ENCODE measurements at regions not wholly inside any gene's neighbourhood (a gene's known extent, or its start where the extent isn't known, plus 50 kb on each side); places are given as distances from the start of the nearest gene placed in this dataset.

- H3K27me3 ChIP-seq (ENCODE audit: control insufficient read depth in 2 of 2, insufficient read depth in 1 of 2, low read length in 1 of 2) = no peaks in the 10 kb centered on the region
- no peak overlapping the region for H3K4me3 ChIP-seq (ENCODE audit: low read length in 2 of 2)
- H3K9me3 ChIP-seq (ENCODE audit: control insufficient read depth in 2 of 2, insufficient read depth in 1 of 2, low read length in 1 of 2) = no peaks in the 10 kb centered on the region
- no peak overlapping the region for H3K27ac ChIP-seq (ENCODE audit: low read depth in 1 of 2, low read length in 1 of 2)
- no peaks in the 10 kb centered on the region for H3K4me1 ChIP-seq (ENCODE audit: control insufficient read depth in 2 of 2, insufficient read depth in 2 of 2, low read length in 2 of 2)
- no peaks in the 10 kb centered on the region for H3K36me3 ChIP-seq (ENCODE audit: control insufficient read depth in 2 of 2, insufficient read depth in 2 of 2, low read length in 1 of 2)
- DNase-seq (ENCODE audit: low read depth in 6 of 9, low spot score in 9 of 9) = no peak
- WGBS = 89% methylated on average over 1 of the region's 1 CpG
Measured at GRCh38 chr16:48087639-48088038, 68.2 kb downstream of the ABCC12 start.

DNA sequence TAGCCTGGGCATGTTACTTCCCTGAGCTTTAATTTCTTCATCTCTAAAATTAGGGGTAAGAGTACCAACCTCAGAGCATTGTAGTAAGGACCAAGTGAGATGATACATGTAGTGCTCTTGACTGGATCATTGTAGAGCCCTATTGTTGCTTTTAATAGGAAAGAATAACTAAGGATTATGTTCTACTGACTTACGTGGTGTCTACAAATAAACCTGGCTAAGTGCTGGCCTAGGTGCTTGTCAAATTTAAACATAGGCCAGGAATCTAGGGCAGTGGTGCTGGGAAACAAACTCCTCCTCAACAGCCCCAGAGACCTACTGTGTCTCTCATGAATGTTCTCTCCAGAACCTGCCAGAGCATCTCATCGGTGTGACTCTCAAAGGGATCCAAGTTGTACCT, 69.4 kb downstream of the ABCC12 start:
- Histone ChIP-seq H3K4me1 (ENCODE audit: control insufficient read depth in 2 of 2, insufficient read depth in 2 of 2, low read length in 2 of 2) (no peaks in the 10 kb centered on the region), H3K27ac (ENCODE audit: low read depth in 1 of 2, low read length in 1 of 2) (no peak overlapping the region), H3K36me3 (ENCODE audit: control insufficient read depth in 2 of 2, insufficient read depth in 2 of 2, low read length in 1 of 2) (no peaks in the 10 kb centered on the region), H3K4me3 (ENCODE audit: low read length in 2 of 2) (no peak overlapping the region), H3K9me3 (ENCODE audit: control insufficient read depth in 2 of 2, insufficient read depth in 1 of 2, low read length in 1 of 2) (no peaks in the 10 kb centered on the region), H3K27me3 (ENCODE audit: control insufficient read depth in 2 of 2, insufficient read depth in 1 of 2, low read length in 1 of 2) (no peaks in the 10 kb centered on the region)
- DNase-seq (ENCODE audit: low read depth in 6 of 9, low spot score in 9 of 9) = no peak
- 94% methylated on average over 2 of the region's 2 CpGs for WGBS

- Histone ChIP-seq H3K9me3 (ENCODE audit: control insufficient read depth in 2 of 2, insufficient read depth in 1 of 2, low read length in 1 of 2) (no peaks in the 10 kb centered on the region), H3K4me3 (ENCODE audit: low read length in 2 of 2) (no peak overlapping the region), H3K27me3 (ENCODE audit: control insufficient read depth in 2 of 2, insufficient read depth in 1 of 2, low read length in 1 of 2) (no peaks in the 10 kb centered on the region), H3K27ac (ENCODE audit: low read depth in 1 of 2, low read length in 1 of 2) (no peak overlapping the region), H3K4me1 (ENCODE audit: control insufficient read depth in 2 of 2, insufficient read depth in 2 of 2, low read length in 2 of 2) (no peaks in the 10 kb centered on the region), H3K36me3 (ENCODE audit: control insufficient read depth in 2 of 2, insufficient read depth in 2 of 2, low read length in 1 of 2) (no peaks in the 10 kb centered on the region)
- no peak for DNase-seq (ENCODE audit: low read depth in 6 of 9, low spot score in 9 of 9)
- WGBS = 95% methylated on average over 1 of the region's 1 CpG
Measured at GRCh38 chr16:48085729-48086128, 70.1 kb downstream of the ABCC12 start.

DNA sequence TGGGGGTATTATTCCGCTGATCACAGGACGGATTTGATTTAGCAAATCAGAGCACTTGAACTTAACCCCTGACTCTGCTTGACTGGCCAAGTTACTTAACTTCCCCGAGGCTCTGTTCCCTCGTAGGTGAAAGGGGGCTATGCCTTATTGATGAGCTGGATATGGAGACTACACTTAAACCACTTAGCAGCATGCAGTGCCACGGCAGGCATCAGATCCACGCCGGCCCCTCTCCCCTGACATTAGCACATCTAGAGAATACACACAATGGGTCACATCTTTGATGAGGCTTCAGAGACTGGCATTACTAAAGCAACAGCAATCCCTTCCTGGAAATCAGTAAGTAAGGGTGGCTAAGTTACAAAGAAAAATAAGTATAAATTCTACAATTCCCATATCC, 71.0 kb downstream of the ABCC12 start:
- Histone ChIP-seq H3K36me3 (ENCODE audit: control insufficient read depth in 2 of 2, insufficient read depth in 2 of 2, low read length in 1 of 2) (no peaks in the 10 kb centered on the region), H3K9me3 (ENCODE audit: control insufficient read depth in 2 of 2, insufficient read depth in 1 of 2, low read length in 1 of 2) (no peaks in the 10 kb centered on the region), H3K4me1 (ENCODE audit: control insufficient read depth in 2 of 2, insufficient read depth in 2 of 2, low read length in 2 of 2) (no peaks in the 10 kb centered on the region), H3K4me3 (ENCODE audit: low read length in 2 of 2) (no peak overlapping the region), H3K27me3 (ENCODE audit: control insufficient read depth in 2 of 2, insufficient read depth in 1 of 2, low read length in 1 of 2) (no peaks in the 10 kb centered on the region), H3K27ac (ENCODE audit: low read depth in 1 of 2, low read length in 1 of 2) (no peak overlapping the region)
- WGBS = 90% methylated on average over 7 of the region's 7 CpGs
- DNase-seq (ENCODE audit: low read depth in 6 of 9, low spot score in 9 of 9) = no peak

GRCh38 chr16:48082516-48082915, 73.3 kb downstream of the ABCC12 start:
- H3K4me3 ChIP-seq (ENCODE audit: low read length in 2 of 2) = no peak overlapping the region
- H3K27ac ChIP-seq (ENCODE audit: low read depth in 1 of 2, low read length in 1 of 2) = no peak overlapping the region
- no peaks in the 10 kb centered on the region for H3K9me3 ChIP-seq (ENCODE audit: control insufficient read depth in 2 of 2, insufficient read depth in 1 of 2, low read length in 1 of 2)
- no peaks in the 10 kb centered on the region for H3K4me1 ChIP-seq (ENCODE audit: control insufficient read depth in 2 of 2, insufficient read depth in 2 of 2, low read length in 2 of 2)
- no peaks in the 10 kb centered on the region for H3K27me3 ChIP-seq (ENCODE audit: control insufficient read depth in 2 of 2, insufficient read depth in 1 of 2, low read length in 1 of 2)
- DNase-seq (ENCODE audit: low read depth in 6 of 9, low spot score in 9 of 9) = no peak
- H3K36me3 ChIP-seq (ENCODE audit: control insufficient read depth in 2 of 2, insufficient read depth in 2 of 2, low read length in 1 of 2) = no peaks in the 10 kb centered on the region
- 58% methylated on average over 6 of the region's 6 CpGs for WGBS

DNA sequence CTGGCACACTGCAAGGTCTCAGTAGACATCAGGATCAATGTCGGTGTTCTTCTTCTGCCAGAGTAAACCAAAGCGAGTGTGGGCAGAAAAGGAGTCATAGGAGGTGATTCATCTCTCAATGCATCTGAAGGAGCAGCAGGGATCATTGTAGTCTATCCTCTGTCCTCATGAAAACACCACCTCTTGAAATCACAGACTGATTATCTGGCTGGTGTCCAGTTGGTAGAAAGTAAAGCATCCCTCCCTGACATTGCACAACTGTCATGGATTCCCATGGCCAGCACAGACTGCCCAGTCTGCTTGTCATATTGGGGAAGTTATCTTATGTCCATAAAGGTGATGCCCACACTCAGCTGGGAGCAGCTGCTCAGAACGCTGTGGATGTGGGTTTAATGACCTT, 74.1 kb downstream of the ABCC12 start:
- H3K36me3 ChIP-seq (ENCODE audit: control insufficient read depth in 2 of 2, insufficient read depth in 2 of 2, low read length in 1 of 2) = no peaks in the 10 kb centered on the region
- H3K27ac ChIP-seq (ENCODE audit: low read depth in 1 of 2, low read length in 1 of 2) = no peak overlapping the region
- 94% methylated on average over 3 of the region's 3 CpGs for WGBS
- no peaks in the 10 kb centered on the region for H3K9me3 ChIP-seq (ENCODE audit: control insufficient read depth in 2 of 2, insufficient read depth in 1 of 2, low read length in 1 of 2)
- no peaks in the 10 kb centered on the region for H3K27me3 ChIP-seq (ENCODE audit: control insufficient read depth in 2 of 2, insufficient read depth in 1 of 2, low read length in 1 of 2)
- H3K4me1 ChIP-seq (ENCODE audit: control insufficient read depth in 2 of 2, insufficient read depth in 2 of 2, low read length in 2 of 2) = no peaks in the 10 kb centered on the region
- no peak overlapping the region for H3K4me3 ChIP-seq (ENCODE audit: low read length in 2 of 2)
- DNase-seq (ENCODE audit: low read depth in 6 of 9, low spot score in 9 of 9) = no peak

GRCh38 chr16:48076455-48077012, 79.3 kb downstream of the ABCC12 start:
- H3K27me3 ChIP-seq (ENCODE audit: control insufficient read depth in 2 of 2, insufficient read depth in 1 of 2, low read length in 1 of 2) = no peaks in the 10 kb centered on the region
- WGBS = 93% methylated on average over 2 of the region's 2 CpGs
- H3K9me3 ChIP-seq (ENCODE audit: control insufficient read depth in 2 of 2, insufficient read depth in 1 of 2, low read length in 1 of 2) = no peaks in the 10 kb centered on the region
- no peaks in the 10 kb centered on the region for H3K36me3 ChIP-seq (ENCODE audit: control insufficient read depth in 2 of 2, insufficient read depth in 2 of 2, low read length in 1 of 2)
- H3K27ac ChIP-seq (ENCODE audit: low read depth in 1 of 2, low read length in 1 of 2) = no peak overlapping the region
- H3K4me1 ChIP-seq (ENCODE audit: control insufficient read depth in 2 of 2, insufficient read depth in 2 of 2, low read length in 2 of 2) = no peaks in the 10 kb centered on the region
- no peak overlapping the region for H3K4me3 ChIP-seq (ENCODE audit: low read length in 2 of 2)
- DNase-seq (ENCODE audit: low read depth in 6 of 9, low spot score in 9 of 9) = no peak

DNA sequence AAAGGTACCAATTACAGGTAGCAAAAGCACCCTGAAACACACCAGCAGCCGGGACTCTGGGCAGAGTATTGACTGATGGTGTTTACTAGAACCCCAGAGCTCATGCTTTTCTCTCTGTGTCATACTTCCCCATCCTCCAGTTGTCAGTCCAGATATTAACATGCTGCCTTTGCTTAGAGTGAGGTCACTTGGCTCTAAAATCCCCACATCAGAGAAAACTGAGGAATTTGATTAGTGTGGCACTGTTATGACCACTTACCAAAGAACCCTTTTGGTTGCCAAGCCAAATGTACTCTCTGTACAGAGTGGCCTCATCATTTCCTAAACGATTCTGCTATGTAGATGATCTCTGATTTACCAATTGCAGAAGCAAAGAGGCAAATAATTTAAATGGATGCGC, 80.4 kb downstream of the ABCC12 start:
- WGBS = 83% methylated on average over 3 of the region's 3 CpGs
- no peak overlapping the region for H3K4me3 ChIP-seq (ENCODE audit: low read length in 2 of 2)
- no peaks in the 10 kb centered on the region for H3K9me3 ChIP-seq (ENCODE audit: control insufficient read depth in 2 of 2, insufficient read depth in 1 of 2, low read length in 1 of 2)
- no peak overlapping the region for H3K27ac ChIP-seq (ENCODE audit: low read depth in 1 of 2, low read length in 1 of 2)
- no peak for DNase-seq (ENCODE audit: low read depth in 6 of 9, low spot score in 9 of 9)
- H3K36me3 ChIP-seq (ENCODE audit: control insufficient read depth in 2 of 2, insufficient read depth in 2 of 2, low read length in 1 of 2) = no peaks in the 10 kb centered on the region
- H3K27me3 ChIP-seq (ENCODE audit: control insufficient read depth in 2 of 2, insufficient read depth in 1 of 2, low read length in 1 of 2) = no peaks in the 10 kb centered on the region
- H3K4me1 ChIP-seq (ENCODE audit: control insufficient read depth in 2 of 2, insufficient read depth in 2 of 2, low read length in 2 of 2) = no peaks in the 10 kb centered on the region

GRCh38 chr16:48067388-48067787, 88.4 kb downstream of the ABCC12 start:
- WGBS = 69% methylated on average over 2 of the region's 2 CpGs
- H3K36me3 ChIP-seq (ENCODE audit: control insufficient read depth in 2 of 2, insufficient read depth in 2 of 2, low read length in 1 of 2) = no peaks in the 10 kb centered on the region
- H3K4me3 ChIP-seq (ENCODE audit: low read length in 2 of 2) = no peak overlapping the region
- no peak overlapping the region for H3K27ac ChIP-seq (ENCODE audit: low read depth in 1 of 2, low read length in 1 of 2)
- no peak for DNase-seq (ENCODE audit: low read depth in 6 of 9, low spot score in 9 of 9)
- H3K27me3 ChIP-seq (ENCODE audit: control insufficient read depth in 2 of 2, insufficient read depth in 1 of 2, low read length in 1 of 2) = no peaks in the 10 kb centered on the region
- no peaks in the 10 kb centered on the region for H3K9me3 ChIP-seq (ENCODE audit: control insufficient read depth in 2 of 2, insufficient read depth in 1 of 2, low read length in 1 of 2)
- H3K4me1 ChIP-seq (ENCODE audit: control insufficient read depth in 2 of 2, insufficient read depth in 2 of 2, low read length in 2 of 2) = no peaks in the 10 kb centered on the region

DNA sequence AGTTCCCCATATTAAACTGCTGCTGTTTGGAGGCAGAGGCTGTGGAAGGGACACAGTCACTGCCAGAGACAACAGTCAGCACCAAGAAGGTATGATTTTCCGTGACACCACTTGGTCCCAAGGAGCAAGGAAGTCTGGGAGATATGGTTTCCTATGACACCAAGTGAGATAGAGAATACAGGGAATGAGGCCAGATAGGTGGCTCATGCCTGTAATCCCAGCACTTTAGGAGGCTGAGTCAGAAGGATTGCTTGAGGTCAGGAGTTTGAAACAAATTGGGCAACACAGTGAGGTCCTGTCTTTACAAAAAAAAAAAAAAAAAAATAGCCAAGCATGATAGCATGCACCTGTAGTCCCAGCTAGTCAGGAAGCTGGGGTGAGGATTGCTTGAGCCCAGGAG, 90.8 kb downstream of the ABCC12 start:
- Histone ChIP-seq H3K4me3 (ENCODE audit: low read length in 2 of 2) (no peak overlapping the region), H3K36me3 (ENCODE audit: control insufficient read depth in 2 of 2, insufficient read depth in 2 of 2, low read length in 1 of 2) (no peaks in the 10 kb centered on the region), H3K4me1 (ENCODE audit: control insufficient read depth in 2 of 2, insufficient read depth in 2 of 2, low read length in 2 of 2) (no peaks in the 10 kb centered on the region), H3K27ac (ENCODE audit: low read depth in 1 of 2, low read length in 1 of 2) (no peak overlapping the region), H3K9me3 (ENCODE audit: control insufficient read depth in 2 of 2, insufficient read depth in 1 of 2, low read length in 1 of 2) (no peaks in the 10 kb centered on the region), H3K27me3 (ENCODE audit: control insufficient read depth in 2 of 2, insufficient read depth in 1 of 2, low read length in 1 of 2) (no peaks in the 10 kb centered on the region)
- WGBS = 94% methylated on average over 1 of the region's 1 CpG
- no peak for DNase-seq (ENCODE audit: low read depth in 6 of 9, low spot score in 9 of 9)
